ENCODE measurements at regions not wholly inside any gene's neighbourhood (a gene's known extent, or its start where the extent isn't known, plus 50 kb on each side); places are given as distances from the start of the nearest gene placed in this dataset.

GRCh38 chr12:23433121-23433520 lies 516.3 kb downstream of the SOX5 start:
- TF ChIP-seq, protein P1, sequence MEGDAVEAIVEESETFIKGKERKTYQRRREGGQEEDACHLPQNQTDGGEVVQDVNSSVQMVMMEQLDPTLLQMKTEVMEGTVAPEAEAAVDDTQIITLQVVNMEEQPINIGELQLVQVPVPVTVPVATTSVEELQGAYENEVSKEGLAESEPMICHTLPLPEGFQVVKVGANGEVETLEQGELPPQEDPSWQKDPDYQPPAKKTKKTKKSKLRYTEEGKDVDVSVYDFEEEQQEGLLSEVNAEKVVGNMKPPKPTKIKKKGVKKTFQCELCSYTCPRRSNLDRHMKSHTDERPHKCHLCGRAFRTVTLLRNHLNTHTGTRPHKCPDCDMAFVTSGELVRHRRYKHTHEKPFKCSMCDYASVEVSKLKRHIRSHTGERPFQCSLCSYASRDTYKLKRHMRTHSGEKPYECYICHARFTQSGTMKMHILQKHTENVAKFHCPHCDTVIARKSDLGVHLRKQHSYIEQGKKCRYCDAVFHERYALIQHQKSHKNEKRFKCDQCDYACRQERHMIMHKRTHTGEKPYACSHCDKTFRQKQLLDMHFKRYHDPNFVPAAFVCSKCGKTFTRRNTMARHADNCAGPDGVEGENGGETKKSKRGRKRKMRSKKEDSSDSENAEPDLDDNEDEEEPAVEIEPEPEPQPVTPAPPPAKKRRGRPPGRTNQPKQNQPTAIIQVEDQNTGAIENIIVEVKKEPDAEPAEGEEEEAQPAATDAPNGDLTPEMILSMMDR (conservative IDR thresholded peaks at IDR 0.05): no peak
- no peak overlapping the region for H3K27ac ChIP-seq

GRCh38 chr12:23434154-23434553 lies 515.3 kb downstream of the SOX5 start:
- TF ChIP-seq, protein P1 (conservative IDR thresholded peaks at IDR 0.05): no peak
- H3K27ac ChIP-seq: no peak overlapping the region

DNA sequence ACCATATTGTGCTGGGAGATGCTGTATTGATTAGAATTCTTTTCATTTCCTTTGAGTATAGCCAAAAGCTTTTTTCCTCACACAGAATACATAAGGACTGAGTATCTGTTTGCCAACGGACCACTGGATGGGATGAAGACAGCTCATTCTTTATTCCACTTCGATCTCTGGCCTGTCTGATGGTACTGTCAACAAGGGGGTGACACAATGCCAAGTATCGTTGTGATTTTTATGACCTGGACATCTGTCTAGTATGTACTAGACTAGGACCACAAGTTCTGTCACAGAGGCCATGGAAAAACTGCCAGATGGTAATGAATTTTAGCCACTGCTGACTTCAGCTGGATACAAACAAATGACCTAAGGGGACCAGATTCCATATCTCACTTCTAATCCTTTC lies 502.7 kb downstream of the SOX5 start:
- TF ChIP-seq, protein P1 (conservative IDR thresholded peaks at IDR 0.05): no peak
- no peak overlapping the region for H3K27ac ChIP-seq

DNA sequence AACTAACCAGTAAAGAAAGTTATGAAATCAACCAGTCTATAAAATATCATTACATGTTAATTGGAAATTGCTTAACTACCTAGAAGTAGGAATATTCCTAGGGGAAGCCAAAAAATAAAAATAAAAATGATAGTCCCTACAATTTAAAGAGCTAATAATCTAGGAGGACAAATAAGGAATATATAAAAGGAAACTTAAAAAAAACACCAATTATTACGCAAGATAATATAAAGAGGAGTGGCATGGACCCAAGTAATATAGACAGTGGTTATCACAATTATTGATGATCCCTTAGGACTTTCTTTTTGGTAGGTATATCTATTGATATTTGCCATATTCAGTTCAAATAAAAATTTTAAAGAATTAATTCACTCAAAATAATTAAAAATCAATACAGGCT lies 498.7 kb downstream of the SOX5 start:
- TF ChIP-seq, protein P1 (conservative IDR thresholded peaks at IDR 0.05): no peak
- no peak overlapping the region for H3K27ac ChIP-seq

GRCh38 chr12:23455283-23455682 lies 494.2 kb downstream of the SOX5 start:
- TF ChIP-seq, protein P1 (conservative IDR thresholded peaks at IDR 0.05): no peak

GRCh38 chr12:23458640-23459039 lies 490.8 kb downstream of the SOX5 start:
- H3K27ac ChIP-seq: no peak overlapping the region
- TF ChIP-seq, protein P1 (conservative IDR thresholded peaks at IDR 0.05): no peak

More at GRCh38 chr12:23455283-23455682, 494.2 kb downstream of the SOX5 start:
- H3K27ac ChIP-seq: no peak overlapping the region

DNA sequence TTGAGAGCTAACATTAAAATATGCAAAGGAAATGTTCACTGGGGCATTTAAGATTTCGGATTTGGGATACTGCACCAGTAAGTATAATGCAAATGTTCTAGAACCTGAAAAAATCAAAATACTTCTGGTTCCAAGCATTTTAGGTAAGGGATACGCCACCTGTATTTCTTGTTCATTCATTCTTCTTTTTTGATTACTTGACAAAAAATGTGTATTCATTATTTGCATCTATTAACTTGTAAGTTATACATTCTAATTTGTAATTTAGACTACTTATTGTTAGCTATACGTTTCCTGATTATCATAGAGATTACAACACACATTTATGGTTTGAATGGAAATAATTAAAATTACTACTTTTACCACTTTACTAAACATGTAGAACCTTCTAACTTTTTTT lies 486.9 kb downstream of the SOX5 start:
- TF ChIP-seq, protein P1 (conservative IDR thresholded peaks at IDR 0.05): no peak
- H3K27ac ChIP-seq: no peak overlapping the region

- H3K27ac ChIP-seq: no peak overlapping the region
- TF ChIP-seq, protein P1 (conservative IDR thresholded peaks at IDR 0.05): no peak
Observed at GRCh38 chr12:23463172-23463571, 486.3 kb downstream of the SOX5 start.

All from VCaP (cell line).